Activated T-helper 17 cell treated with anti-CD3 and anti-CD28 coated beads, Interleukin-2, amount 50 U/mL, for 72 hours (primary cell): ENCODE measurements at regions not wholly inside any gene's neighbourhood (a gene's known extent, or its start where the extent isn't known, plus 50 kb on each side); places are given as distances from the start of the nearest gene placed in this dataset.

Experiments
- ATAC-seq: fragments of 150-1000 bp; cut with Tn5 transposase; replicated peaks from 2 replicates; pipeline ENCODE4 v1.10.0; 2021; ENCODE audit warnings: mild to moderate bottlenecking, moderate library complexity
- H3K27ac Mint-ChIP-seq: one replicate; pipeline ENCODE4 v1.8.0; 2022; ENCODE audit warnings: mixed read lengths
- H3K27me3 Mint-ChIP-seq: one replicate; pipeline ENCODE4 v1.8.0; 2022; ENCODE audit warnings: mixed read lengths
- H3K36me3 Mint-ChIP-seq: one replicate; pipeline ENCODE4 v1.8.0; 2022; ENCODE audit warnings: low read depth, mild to moderate bottlenecking, mixed read lengths
- H3K4me1 Mint-ChIP-seq: one replicate; pipeline ENCODE4 v1.8.0; 2022; ENCODE audit warnings: mixed read lengths
- H3K4me3 Mint-ChIP-seq: one replicate; pipeline ENCODE4 v1.8.0; 2022; ENCODE audit warnings: mild to moderate bottlenecking, mixed read lengths
- H3K9me3 Mint-ChIP-seq: one replicate; pipeline ENCODE4 v1.8.0; 2022; ENCODE audit warnings: mixed read lengths

- Mint-ChIP-seq H3K27ac (no peak overlapping the region), H3K4me3 (no peak overlapping the region), H3K4me1 (no peaks in the 10 kb centered on the region), H3K27me3 (peaks cover 4% of the 10 kb centered on the region), H3K36me3 (no peaks in the 10 kb centered on the region), H3K9me3 (no peaks in the 10 kb centered on the region)
- no peak for ATAC-seq
These were observed 102.5 kb upstream of the COL6A5 start for GRCh38 chr3:130242850-130243569.

GRCh38 chr3:130243808-130244207 is 101.7 kb upstream of the COL6A5 start:
- ATAC-seq = no peak
- no peak overlapping the region for H3K4me3 Mint-ChIP-seq
- no peaks in the 10 kb centered on the region for H3K9me3 Mint-ChIP-seq
- H3K27me3 Mint-ChIP-seq = peaks cover 4% of the 10 kb centered on the region
- H3K4me1 Mint-ChIP-seq = no peaks in the 10 kb centered on the region
- no peak overlapping the region for H3K27ac Mint-ChIP-seq
- no peaks in the 10 kb centered on the region for H3K36me3 Mint-ChIP-seq

GRCh38 chr3:130250982-130251381 is 94.5 kb upstream of the COL6A5 start:
- no peak overlapping the region for H3K4me3 Mint-ChIP-seq
- peaks cover 7% of the 10 kb centered on the region for H3K27me3 Mint-ChIP-seq
- H3K4me1 Mint-ChIP-seq = no peaks in the 10 kb centered on the region
- H3K36me3 Mint-ChIP-seq = no peaks in the 10 kb centered on the region
- H3K27ac Mint-ChIP-seq = no peak overlapping the region
- H3K9me3 Mint-ChIP-seq = no peaks in the 10 kb centered on the region
- no peak for ATAC-seq

- no peak overlapping the region for H3K27ac Mint-ChIP-seq
- no peak overlapping the region for H3K4me3 Mint-ChIP-seq
- no peaks in the 10 kb centered on the region for H3K9me3 Mint-ChIP-seq
- no peaks in the 10 kb centered on the region for H3K36me3 Mint-ChIP-seq
- peaks cover 15% of the 10 kb centered on the region for H3K27me3 Mint-ChIP-seq
- no peaks in the 10 kb centered on the region for H3K4me1 Mint-ChIP-seq
- no peak for ATAC-seq
These were observed 90.0 kb upstream of the COL6A5 start for GRCh38 chr3:130255442-130255841.

- Mint-ChIP-seq H3K27ac (no peak overlapping the region), H3K4me3 (no peak overlapping the region)
These were observed 88.6 kb upstream of the COL6A5 start for GRCh38 chr3:130256821-130257340.

GRCh38 chr3:130258532-130258952 is 86.9 kb upstream of the COL6A5 start:
- Mint-ChIP-seq H3K27me3 (peaks cover 11% of the 10 kb centered on the region), H3K36me3 (no peaks in the 10 kb centered on the region), H3K27ac (no peak overlapping the region), H3K4me1 (no peaks in the 10 kb centered on the region), H3K4me3 (no peak overlapping the region), H3K9me3 (no peaks in the 10 kb centered on the region)
- no peak for ATAC-seq

More at GRCh38 chr3:130256821-130257340, 88.6 kb upstream of the COL6A5 start:
- ATAC-seq = no peak
- Mint-ChIP-seq H3K4me1 (no peaks in the 10 kb centered on the region), H3K36me3 (no peaks in the 10 kb centered on the region), H3K27me3 (peaks cover 15% of the 10 kb centered on the region), H3K9me3 (no peaks in the 10 kb centered on the region)

- Mint-ChIP-seq H3K27me3 (peaks cover 11% of the 10 kb centered on the region), H3K36me3 (no peaks in the 10 kb centered on the region), H3K4me1 (no peaks in the 10 kb centered on the region), H3K27ac (no peak overlapping the region), H3K4me3 (no peak overlapping the region), H3K9me3 (no peaks in the 10 kb centered on the region)
- peak; percentile 53 for ATAC-seq
These were observed 86.2 kb upstream of the COL6A5 start for GRCh38 chr3:130259166-130259874.

- Mint-ChIP-seq H3K27me3 (peaks cover 14% of the 10 kb centered on the region), H3K9me3 (no peaks in the 10 kb centered on the region), H3K4me3 (no peak overlapping the region), H3K27ac (no peak overlapping the region), H3K4me1 (no peaks in the 10 kb centered on the region), H3K36me3 (no peaks in the 10 kb centered on the region)
- no peak for ATAC-seq
These were observed 84.6 kb upstream of the COL6A5 start for GRCh38 chr3:130260918-130261317.

GRCh38 chr3:130263708-130264107 is 81.8 kb upstream of the COL6A5 start:
- ATAC-seq = no peak
- H3K4me3 Mint-ChIP-seq = no peak overlapping the region
- no peaks in the 10 kb centered on the region for H3K9me3 Mint-ChIP-seq
- H3K27me3 Mint-ChIP-seq = peaks cover 3% of the 10 kb centered on the region
- H3K36me3 Mint-ChIP-seq = no peaks in the 10 kb centered on the region
- H3K4me1 Mint-ChIP-seq = no peaks in the 10 kb centered on the region
- H3K27ac Mint-ChIP-seq = no peak overlapping the region

GRCh38 chr3:130266817-130267216 is 78.7 kb upstream of the COL6A5 start:
- H3K9me3 Mint-ChIP-seq = no peaks in the 10 kb centered on the region
- H3K27me3 Mint-ChIP-seq = peaks cover 21% of the 10 kb centered on the region
- no peaks in the 10 kb centered on the region for H3K36me3 Mint-ChIP-seq
- no peak overlapping the region for H3K4me3 Mint-ChIP-seq
- no peak overlapping the region for H3K27ac Mint-ChIP-seq
- H3K4me1 Mint-ChIP-seq = no peaks in the 10 kb centered on the region
- no peak for ATAC-seq

GRCh38 chr3:130276203-130276803 is 69.2 kb upstream of the COL6A5 start:
- peak; percentile 26 for ATAC-seq
- no peak overlapping the region for H3K4me3 Mint-ChIP-seq
- no peak overlapping the region for H3K27ac Mint-ChIP-seq
- H3K36me3 Mint-ChIP-seq = no peaks in the 10 kb centered on the region
- no peaks in the 10 kb centered on the region for H3K4me1 Mint-ChIP-seq
- H3K9me3 Mint-ChIP-seq = no peaks in the 10 kb centered on the region
- H3K27me3 Mint-ChIP-seq = peaks cover 20% of the 10 kb centered on the region

GRCh38 chr3:130288670-130289069 is 56.8 kb upstream of the COL6A5 start:
- no peak for ATAC-seq
- peaks cover 30% of the 10 kb centered on the region for H3K27me3 Mint-ChIP-seq
- H3K4me1 Mint-ChIP-seq = no peaks in the 10 kb centered on the region
- no peaks in the 10 kb centered on the region for H3K36me3 Mint-ChIP-seq
- H3K9me3 Mint-ChIP-seq = no peaks in the 10 kb centered on the region
- no peak overlapping the region for H3K27ac Mint-ChIP-seq
- no peak overlapping the region for H3K4me3 Mint-ChIP-seq

- ATAC-seq = no peak
- H3K4me1 Mint-ChIP-seq = no peaks in the 10 kb centered on the region
- H3K27me3 Mint-ChIP-seq = peaks cover 33% of the 10 kb centered on the region
- no peaks in the 10 kb centered on the region for H3K36me3 Mint-ChIP-seq
- no peaks in the 10 kb centered on the region for H3K9me3 Mint-ChIP-seq
- no peak overlapping the region for H3K4me3 Mint-ChIP-seq
- no peak overlapping the region for H3K27ac Mint-ChIP-seq
These were observed 54.3 kb upstream of the COL6A5 start for GRCh38 chr3:130291148-130291547.

GRCh38 chr3:130293247-130293646 is 52.2 kb upstream of the COL6A5 start:
- no peaks in the 10 kb centered on the region for H3K9me3 Mint-ChIP-seq
- no peak overlapping the region for H3K27ac Mint-ChIP-seq
- H3K36me3 Mint-ChIP-seq = no peaks in the 10 kb centered on the region
- no peak overlapping the region for H3K4me3 Mint-ChIP-seq
- no peaks in the 10 kb centered on the region for H3K4me1 Mint-ChIP-seq
- no peak for ATAC-seq
- H3K27me3 Mint-ChIP-seq = peaks cover 29% of the 10 kb centered on the region
